ENCODE measurements at regions not wholly inside any gene's neighbourhood (a gene's known extent, or its start where the extent isn't known, plus 50 kb on each side); places are given as distances from the start of the nearest gene placed in this dataset.

DNA sequence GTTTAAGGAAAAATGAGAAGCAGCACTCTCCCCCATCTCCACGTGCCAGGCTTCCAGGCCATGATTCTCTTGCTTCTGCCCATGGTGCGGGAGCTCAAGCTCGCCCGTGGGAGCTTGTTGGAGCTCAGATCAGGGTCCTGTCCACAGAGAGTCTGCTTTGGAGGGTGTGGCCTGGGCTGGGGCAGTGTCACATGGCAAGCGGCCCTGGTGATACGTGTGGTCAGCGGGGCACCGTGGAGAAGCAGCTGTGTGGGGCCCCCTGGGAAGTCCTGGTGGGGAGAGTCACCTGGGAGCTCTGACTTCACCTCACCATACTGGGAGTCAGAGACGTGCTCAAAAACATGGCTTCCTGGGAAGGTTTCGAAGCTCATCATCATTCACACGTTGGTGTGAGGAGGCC lies 275.3 kb downstream of the GADD45G start:
- Histone ChIP-seq H2AFZ (ENCODE audit: low read length) (no peak overlapping the region), H3K36me3 (ENCODE audit: insufficient read depth, low read length) (no peaks in the 10 kb centered on the region), H3K4me2 (ENCODE audit: low read length) (no peak overlapping the region), H4K20me1 (ENCODE audit: insufficient read depth, low read length) (no peaks in the 10 kb centered on the region), H3K27ac (ENCODE audit: low read depth, low read length, poor library complexity, severe bottlenecking) (no peak overlapping the region), H3K4me3 (ENCODE audit: low read depth, low read length, poor library complexity, severe bottlenecking) (no peak overlapping the region), H3K27me3 (ENCODE audit: insufficient read depth, low read length) (no peaks in the 10 kb centered on the region), H3F3A (ENCODE audit: insufficient read depth, low read length) (no peaks in the 10 kb centered on the region), H3K9ac (ENCODE audit: low read length) (no peak overlapping the region), H3K79me2 (ENCODE audit: insufficient read depth, low read length) (no peaks in the 10 kb centered on the region), H3K9me2 (ENCODE audit: low read depth, low read length) (no peaks in the 10 kb centered on the region), H3K4me1 (ENCODE audit: insufficient read depth, low read length, severe bottlenecking) (no peaks in the 10 kb centered on the region), H3K9me3 (ENCODE audit: low read length) (no peaks in the 10 kb centered on the region)
- TF ChIP-seq EZH2 (IDR thresholded peaks at IDR 0.05; ENCODE audit: borderline replicate concordance, low read length), result no peak
- TF ChIP-seq CTCF (IDR thresholded peaks at IDR 0.05; ENCODE audit: low read length), result no peak

- Histone ChIP-seq H3F3A (ENCODE audit: insufficient read depth, low read length) (no peaks in the 10 kb centered on the region), H3K79me2 (ENCODE audit: insufficient read depth, low read length) (no peaks in the 10 kb centered on the region), H3K36me3 (ENCODE audit: insufficient read depth, low read length) (no peaks in the 10 kb centered on the region), H4K20me1 (ENCODE audit: insufficient read depth, low read length) (no peaks in the 10 kb centered on the region), H3K9ac (ENCODE audit: low read length) (no peak overlapping the region), H2AFZ (ENCODE audit: low read length) (no peak overlapping the region), H3K4me2 (ENCODE audit: low read length) (no peak overlapping the region), H3K9me2 (ENCODE audit: low read depth, low read length) (no peaks in the 10 kb centered on the region), H3K27ac (ENCODE audit: low read depth, low read length, poor library complexity, severe bottlenecking) (no peak overlapping the region), H3K4me1 (ENCODE audit: insufficient read depth, low read length, severe bottlenecking) (no peaks in the 10 kb centered on the region), H3K4me3 (ENCODE audit: low read depth, low read length, poor library complexity, severe bottlenecking) (no peak overlapping the region), H3K27me3 (ENCODE audit: insufficient read depth, low read length) (no peaks in the 10 kb centered on the region), H3K9me3 (ENCODE audit: low read length) (no peaks in the 10 kb centered on the region)
- no peak for TF ChIP-seq EZH2 (IDR thresholded peaks at IDR 0.05; ENCODE audit: borderline replicate concordance, low read length)
- no peak for TF ChIP-seq CTCF (IDR thresholded peaks at IDR 0.05; ENCODE audit: low read length)
Measured at GRCh38 chr9:89880721-89881120, 275.9 kb downstream of the GADD45G start.

GRCh38 chr9:89881431-89881830 lies 276.6 kb downstream of the GADD45G start:
- Histone ChIP-seq H3K9me2 (ENCODE audit: low read depth, low read length) (no peaks in the 10 kb centered on the region), H4K20me1 (ENCODE audit: insufficient read depth, low read length) (no peaks in the 10 kb centered on the region), H3K36me3 (ENCODE audit: insufficient read depth, low read length) (no peaks in the 10 kb centered on the region), H3K9ac (ENCODE audit: low read length) (no peak overlapping the region), H3K9me3 (ENCODE audit: low read length) (no peaks in the 10 kb centered on the region), H3K27me3 (ENCODE audit: insufficient read depth, low read length) (no peaks in the 10 kb centered on the region), H3K4me1 (ENCODE audit: insufficient read depth, low read length, severe bottlenecking) (no peaks in the 10 kb centered on the region), H3K27ac (ENCODE audit: low read depth, low read length, poor library complexity, severe bottlenecking) (no peak overlapping the region), H2AFZ (ENCODE audit: low read length) (no peak overlapping the region), H3F3A (ENCODE audit: insufficient read depth, low read length) (no peaks in the 10 kb centered on the region), H3K4me2 (ENCODE audit: low read length) (no peak overlapping the region), H3K79me2 (ENCODE audit: insufficient read depth, low read length) (no peaks in the 10 kb centered on the region), H3K4me3 (ENCODE audit: low read depth, low read length, poor library complexity, severe bottlenecking) (no peak overlapping the region)
- TF ChIP-seq CTCF (IDR thresholded peaks at IDR 0.05; ENCODE audit: low read length) (no peak), EZH2 (IDR thresholded peaks at IDR 0.05; ENCODE audit: borderline replicate concordance, low read length) (no peak)

Measured in OCI-LY1 (cell line).